Fibroblast of the aortic adventitia (primary cell): ENCODE measurements at regions not wholly inside any gene's neighbourhood (a gene's known extent, or its start where the extent isn't known, plus 50 kb on each side); places are given as distances from the start of the nearest gene placed in this dataset.

Experiments
- DNase-seq: peaks from one replicate; pipeline ENCODE4 v3.0.0-alpha.2; 2010; ENCODE audit warnings: low read depth
- H3K4me3 ChIP-seq: 2 replicates; pipeline ENCODE4 v1.5.1; 2011; ENCODE audit warnings: low read depth, mild to moderate bottlenecking, control low read depth, low read length, moderate library complexity
- TF ChIP-seq, protein P1 (sequence below): IDR thresholded peaks from 2 replicates; pipeline ENCODE4 v1.5.1; 2011; ENCODE audit warnings: mild to moderate bottlenecking, low read length, control low read depth, inconsistent platforms; ENCODE audit not compliant: insufficient read depth

DNA sequence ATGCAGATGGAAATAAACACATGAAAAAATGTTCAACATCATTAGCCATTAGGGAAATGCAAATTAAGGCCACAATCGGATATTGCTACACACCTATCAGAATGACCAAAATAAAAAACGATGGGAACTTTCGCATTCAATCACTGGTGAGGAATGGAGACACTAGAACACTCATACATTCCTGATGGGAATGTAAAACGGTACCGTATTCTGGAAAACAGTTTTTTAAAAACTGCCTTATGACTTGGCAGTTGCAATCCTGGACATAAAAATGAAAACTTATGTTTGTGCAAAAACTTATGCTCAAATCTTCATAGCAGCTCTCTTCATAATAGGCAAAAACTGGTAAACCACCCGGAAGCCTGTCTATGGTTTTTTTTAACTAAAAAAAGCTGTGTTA, 146.0 kb downstream of the CEBPB start:
- H3K4me3 ChIP-seq: no peak overlapping the region
- DNase-seq: no peak

DNA sequence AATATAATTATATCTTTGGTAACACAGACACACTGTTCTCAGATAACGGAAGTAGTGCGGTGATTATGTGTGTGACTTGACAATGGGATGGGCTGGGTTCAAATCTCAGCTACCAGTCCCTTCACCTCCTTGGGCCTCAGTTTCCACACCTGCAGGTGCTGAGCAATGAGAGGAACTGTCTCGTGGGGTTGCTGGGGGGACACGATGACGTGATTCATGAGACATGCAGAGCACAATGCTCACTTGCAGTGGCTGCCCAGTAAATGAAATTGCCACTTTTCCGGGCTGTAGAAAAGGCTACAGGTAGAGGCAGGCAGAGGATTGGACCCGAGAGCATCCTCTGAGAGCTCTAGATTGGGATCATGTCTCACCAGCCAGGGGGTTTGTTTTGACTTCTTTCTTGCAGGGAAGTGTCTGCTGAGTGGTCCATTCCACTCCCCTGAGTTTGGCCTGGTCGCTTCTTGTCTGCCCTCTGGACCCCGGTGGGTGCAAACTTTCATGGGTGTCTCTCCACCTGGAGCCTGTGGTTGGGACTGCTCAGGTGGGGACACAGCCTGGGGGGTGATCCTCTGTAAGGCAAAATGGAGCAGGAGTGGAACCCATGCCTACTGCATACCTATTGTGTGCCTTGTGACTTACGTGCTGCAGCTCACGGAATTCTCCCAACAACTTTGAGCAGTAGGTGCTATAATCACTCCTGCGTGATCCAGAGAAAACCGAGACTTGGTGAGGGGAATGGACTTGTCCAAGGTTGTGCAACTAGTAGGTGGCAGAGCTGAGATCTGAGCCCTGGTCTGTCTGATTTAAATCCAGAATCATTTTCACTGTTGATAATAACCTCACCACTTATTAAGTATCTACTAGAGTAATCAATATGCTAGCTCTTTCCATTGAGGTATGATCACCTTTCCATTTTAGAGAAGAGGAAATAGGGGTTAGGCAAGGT, 147.2 kb downstream of the CEBPB start:
- TF ChIP-seq, protein P1, sequence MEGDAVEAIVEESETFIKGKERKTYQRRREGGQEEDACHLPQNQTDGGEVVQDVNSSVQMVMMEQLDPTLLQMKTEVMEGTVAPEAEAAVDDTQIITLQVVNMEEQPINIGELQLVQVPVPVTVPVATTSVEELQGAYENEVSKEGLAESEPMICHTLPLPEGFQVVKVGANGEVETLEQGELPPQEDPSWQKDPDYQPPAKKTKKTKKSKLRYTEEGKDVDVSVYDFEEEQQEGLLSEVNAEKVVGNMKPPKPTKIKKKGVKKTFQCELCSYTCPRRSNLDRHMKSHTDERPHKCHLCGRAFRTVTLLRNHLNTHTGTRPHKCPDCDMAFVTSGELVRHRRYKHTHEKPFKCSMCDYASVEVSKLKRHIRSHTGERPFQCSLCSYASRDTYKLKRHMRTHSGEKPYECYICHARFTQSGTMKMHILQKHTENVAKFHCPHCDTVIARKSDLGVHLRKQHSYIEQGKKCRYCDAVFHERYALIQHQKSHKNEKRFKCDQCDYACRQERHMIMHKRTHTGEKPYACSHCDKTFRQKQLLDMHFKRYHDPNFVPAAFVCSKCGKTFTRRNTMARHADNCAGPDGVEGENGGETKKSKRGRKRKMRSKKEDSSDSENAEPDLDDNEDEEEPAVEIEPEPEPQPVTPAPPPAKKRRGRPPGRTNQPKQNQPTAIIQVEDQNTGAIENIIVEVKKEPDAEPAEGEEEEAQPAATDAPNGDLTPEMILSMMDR: no peak

More for the DNA sequence above, 146.0 kb downstream of the CEBPB start:
- TF ChIP-seq, protein P1: no peak

DNA sequence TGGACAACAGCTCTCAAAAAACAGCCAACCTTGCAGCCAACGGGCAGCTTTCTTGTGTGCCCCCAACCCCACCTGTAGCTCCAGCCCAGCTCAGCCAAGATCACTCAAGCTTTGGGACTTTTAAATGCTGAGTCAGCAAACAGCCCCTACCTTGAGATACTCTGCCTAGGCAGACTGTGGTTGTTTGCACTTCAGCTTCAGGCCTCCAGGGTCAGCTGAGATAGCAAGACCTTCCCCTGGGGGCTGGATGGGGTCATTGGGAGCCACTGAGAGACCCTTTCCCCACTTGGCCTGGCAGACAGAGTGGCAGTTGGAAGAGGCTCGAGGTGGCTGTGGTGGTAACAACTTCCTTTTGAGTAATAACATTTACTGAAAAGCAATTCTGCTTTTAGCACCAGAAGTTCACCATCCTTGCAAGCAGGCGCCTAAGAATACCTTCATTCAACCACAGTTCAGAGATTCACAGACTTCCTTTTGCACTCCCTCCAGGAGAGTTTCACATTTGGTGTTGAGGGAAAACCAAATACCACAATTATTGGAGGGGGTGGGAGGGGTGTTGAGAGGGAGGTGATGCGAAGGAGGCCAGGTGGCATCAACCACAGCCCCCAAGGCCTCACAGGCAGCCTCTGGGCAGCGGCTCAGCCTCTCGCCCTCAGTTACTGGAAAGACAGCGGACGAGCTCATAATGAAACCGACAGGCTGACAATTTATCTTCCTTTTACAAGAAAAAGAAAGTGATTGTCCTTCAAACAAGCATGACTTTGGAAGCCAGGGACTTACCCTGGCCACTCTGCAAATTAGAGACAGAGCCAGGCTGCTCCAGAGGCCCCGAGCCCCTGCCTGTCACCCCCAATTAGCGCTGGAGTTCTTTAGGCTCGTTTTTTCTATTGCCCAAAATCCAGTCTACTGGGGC, 148.1 kb downstream of the CEBPB start:
- DNase-seq: no peak
- no peak overlapping the region for H3K4me3 ChIP-seq
- TF ChIP-seq, protein P1: no peak

More for the DNA sequence above, 147.2 kb downstream of the CEBPB start:
- no peak for DNase-seq
- H3K4me3 ChIP-seq: no peak overlapping the region

DNA sequence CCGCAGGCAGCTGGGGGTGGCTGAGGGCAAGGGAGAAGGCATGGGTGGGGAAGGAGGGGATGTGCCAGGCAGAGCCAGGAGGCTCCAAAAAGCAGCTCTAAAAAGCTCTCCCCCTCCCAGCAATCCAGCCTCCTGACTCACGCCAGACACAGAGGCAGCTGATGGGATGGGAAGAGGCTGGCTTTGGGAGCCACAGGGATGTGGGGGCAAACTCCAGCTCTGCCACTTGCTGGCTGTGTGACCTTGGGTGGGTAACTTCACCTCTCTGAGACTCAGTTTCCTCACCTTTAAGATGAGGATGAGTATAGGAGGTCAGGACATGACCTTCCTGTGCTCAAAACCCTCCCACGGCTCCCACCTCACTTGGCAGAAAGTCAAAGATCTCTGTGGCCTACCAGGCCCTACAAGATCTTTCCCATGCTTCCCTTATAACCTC, 148.9 kb downstream of the CEBPB start:
- TF ChIP-seq, protein P1: no peak
- H3K4me3 ChIP-seq: no peak overlapping the region
- peak; percentile 42 for DNase-seq

DNA sequence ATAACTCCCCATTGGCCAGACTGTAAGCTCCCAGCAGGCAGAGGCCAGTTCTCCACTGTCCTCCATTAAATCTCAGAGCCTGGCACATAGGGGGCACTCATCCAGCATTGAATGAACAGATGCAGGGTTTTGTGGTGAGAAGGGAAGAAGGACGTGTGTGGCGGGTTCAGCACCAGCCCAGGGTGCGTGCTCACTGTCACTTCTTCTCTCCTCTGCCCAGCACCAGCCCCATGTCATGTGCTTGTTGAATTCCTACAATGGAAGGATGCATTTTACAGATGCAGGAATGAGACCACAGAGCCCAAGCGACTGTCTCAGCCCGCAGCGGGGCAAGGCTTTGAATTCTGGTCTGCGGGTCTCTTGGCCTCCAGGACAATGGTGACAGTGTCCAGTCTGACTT, 149.9 kb downstream of the CEBPB start:
- TF ChIP-seq, protein P1: no peak
- DNase-seq: no peak

DNA sequence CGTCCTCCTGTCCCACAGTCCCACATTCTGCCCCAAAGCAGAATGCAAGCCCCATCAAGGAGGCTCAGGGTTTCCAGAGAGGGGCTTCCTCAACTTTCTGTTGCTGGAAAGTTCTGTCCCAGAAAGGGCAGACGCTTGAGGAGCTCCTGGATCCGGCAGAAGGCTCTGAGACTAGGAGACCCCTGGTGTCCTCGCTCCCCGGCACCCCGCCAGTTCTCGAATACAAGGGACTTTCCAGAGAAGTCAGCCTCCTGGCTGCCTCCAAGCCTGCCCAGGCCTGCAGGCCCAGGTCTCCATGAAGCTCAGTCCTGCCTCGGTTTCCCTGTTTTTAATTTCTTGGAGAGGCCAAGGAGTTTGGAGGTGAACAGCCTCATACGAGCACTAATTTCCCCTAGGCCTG, 150.4 kb downstream of the CEBPB start:
- H3K4me3 ChIP-seq: no peak overlapping the region
- TF ChIP-seq, protein P1: no peak
- no peak for DNase-seq

More for the DNA sequence above, 149.9 kb downstream of the CEBPB start:
- no peak overlapping the region for H3K4me3 ChIP-seq
